ENCODE measurements at regions not wholly inside any gene's neighbourhood (a gene's known extent, or its start where the extent isn't known, plus 50 kb on each side); places are given as distances from the start of the nearest gene placed in this dataset.

- 24% methylated on average over 2 of the region's 2 CpGs for WGBS (ENCODE audit: insufficient coverage, insufficient replicate concordance, low lambda C conversion rate, missing lambda C conversion rate)
- in situ Hi-C loops (cut with MboI), result no loop called here
These were observed 191.6 kb upstream of the TNP1 start for GRCh38 chr2:217051416-217051815.

GRCh38 chr2:217049956-217050355 is 190.1 kb upstream of the TNP1 start:
- intact Hi-C loops (cut with micrococcal nuclease; ENCODE audit: unreplicated experiment) (loop anchor here (10.0 kb wide), 1 partner anchor 115 kb away; no protein-coding TSS in a partner anchor), in situ Hi-C loops (cut with MboI) (no loop called here)
- Histone ChIP-seq H3K4me2 (ENCODE audit: control insufficient read depth, insufficient read depth) (no peak overlapping the region), H3K4me3 (no peak overlapping the region), H4K20me1 (ENCODE audit: control insufficient read depth, insufficient read depth) (no peaks in the 10 kb centered on the region), H3K27ac (ENCODE audit: control insufficient read depth, insufficient read depth) (no peak overlapping the region), H2AFZ (ENCODE audit: control insufficient read depth, low read depth, low read length) (no peak overlapping the region), H3K36me3 (ENCODE audit: control insufficient read depth in 2 of 2, insufficient read depth in 2 of 2, low read length in 1 of 2) (no peaks in the 10 kb centered on the region), H3K27me3 (replicated peaks in 1 of 2; ENCODE audit: control insufficient read depth in 2 of 2, insufficient read depth in 2 of 2, low read length in 1 of 2) (no peaks in the 10 kb centered on the region; a peak in 2 of 4 replicates), H3K9ac (ENCODE audit: control insufficient read depth, insufficient read depth, low read length) (no peak overlapping the region), H3K4me1 (ENCODE audit: control insufficient read depth, insufficient read depth, low read length) (no peaks in the 10 kb centered on the region), H3K79me2 (ENCODE audit: control insufficient read depth, insufficient read depth, low read length) (no peaks in the 10 kb centered on the region), H3K9me3 (replicated peaks; ENCODE audit: control insufficient read depth, insufficient read depth, low read length) (no peaks in the 10 kb centered on the region)
- no TSS peak for BruUV-seq (replicated peaks)
- ChIA-PET POLR2A (no interaction called here), RAD21 (ENCODE audit: unreplicated experiment) (no interaction called here), SMC1A (ENCODE audit: uncharacterized antibody, unreplicated experiment) (interaction anchor here (0.7 kb wide), 1 partner anchor 116 kb away, joined by 3 read pairs; no protein-coding TSS in a partner anchor), CTCF (no interaction called here)
- DNase-seq (ENCODE audit: low read depth, low spot score) (no peak), FAIRE-seq (no peak), ATAC-seq (no peak)
- 5% methylated on average over 3 of the region's 3 CpGs for WGBS (ENCODE audit: insufficient coverage, insufficient replicate concordance, low lambda C conversion rate, missing lambda C conversion rate)
- TF ChIP-seq EED (IDR thresholded peaks at IDR 0.05; ENCODE audit: low read depth) (no peak), ZNF274 (IDR thresholded peaks at IDR 0.05; ENCODE audit: insufficient read depth, insufficient read length) (no peak), NFXL1 (IDR thresholded peaks at IDR 0.05; ENCODE audit: borderline replicate concordance) (no peak), REST (IDR thresholded peaks at IDR 0.05; ENCODE audit: low read depth, low read length) (no peak), ZBTB11 (CRISPR knock-in tag; IDR thresholded peaks at IDR 0.05) (no peak), CBFB (IDR thresholded peaks at IDR 0.05; ENCODE audit: low read depth) (no peak), ESRRA (IDR thresholded peaks at IDR 0.05; ENCODE audit: low read length) (no peak), GABPA (IDR thresholded peaks at IDR 0.05; ENCODE audit: low read depth) (no peak), TCF7 (IDR thresholded peaks at IDR 0.05; ENCODE audit: borderline replicate concordance) (no peak), LARP7 (IDR thresholded peaks at IDR 0.05) (no peak), ASH2L (IDR thresholded peaks at IDR 0.05; ENCODE audit: borderline replicate concordance, low read depth) (no peak)

More at GRCh38 chr2:217051416-217051815, 191.6 kb upstream of the TNP1 start:
- Histone ChIP-seq H3K79me2 (ENCODE audit: control insufficient read depth, insufficient read depth, low read length) (no peaks in the 10 kb centered on the region), H3K4me2 (ENCODE audit: control insufficient read depth, insufficient read depth) (no peak overlapping the region), H2AFZ (ENCODE audit: control insufficient read depth, low read depth, low read length) (no peak overlapping the region), H3K9me3 (replicated peaks; ENCODE audit: control insufficient read depth, insufficient read depth, low read length) (no peaks in the 10 kb centered on the region), H3K27ac (ENCODE audit: control insufficient read depth, insufficient read depth) (no peak overlapping the region), H3K36me3 (ENCODE audit: control insufficient read depth in 2 of 2, insufficient read depth in 2 of 2, low read length in 1 of 2) (no peaks in the 10 kb centered on the region), H3K9ac (ENCODE audit: control insufficient read depth, insufficient read depth, low read length) (no peak overlapping the region), H3K4me3 (no peak overlapping the region), H4K20me1 (ENCODE audit: control insufficient read depth, insufficient read depth) (no peaks in the 10 kb centered on the region), H3K4me1 (ENCODE audit: control insufficient read depth, insufficient read depth, low read length) (no peaks in the 10 kb centered on the region), H3K27me3 (replicated peaks in 1 of 2; ENCODE audit: control insufficient read depth in 2 of 2, insufficient read depth in 2 of 2, low read length in 1 of 2) (no peaks in the 10 kb centered on the region; a peak in 2 of 4 replicates)
- TF ChIP-seq ZZZ3 (IDR thresholded peaks at IDR 0.05; ENCODE audit: control insufficient read depth, insufficient read length, low read depth) (no peak), SRF (IDR thresholded peaks at IDR 0.05; ENCODE audit: low read depth in 2 of 2, low read length in 2 of 2) (no peak), POLR2AphosphoS5 (IDR thresholded peaks at IDR 0.05; ENCODE audit: low read length) (no peak), CHD1 (IDR thresholded peaks at IDR 0.05; ENCODE audit: low read depth, low read length) (no peak)
- ChIA-PET CTCF (interaction anchor here (1.9 kb wide), 1 partner anchor 115 kb away, joined by 5 read pairs; no protein-coding TSS in a partner anchor), RAD21 (ENCODE audit: unreplicated experiment) (no interaction called here), POLR2A (no interaction called here), SMC1A (ENCODE audit: uncharacterized antibody, unreplicated experiment) (no interaction called here)
- DNase-seq (ENCODE audit: low read depth, low spot score), result no peak
- no peak for FAIRE-seq
- BruUV-seq (replicated peaks), result no TSS peak
- intact Hi-C loops (cut with micrococcal nuclease; ENCODE audit: unreplicated experiment), result loop anchor here (10.0 kb wide), 1 partner anchor 113 kb away; no protein-coding TSS in a partner anchor
- ATAC-seq, result no peak

Measured in GM12878 (cell line).